ENCODE measurements at regions not wholly inside any gene's neighbourhood (a gene's known extent, or its start where the extent isn't known, plus 50 kb on each side); places are given as distances from the start of the nearest gene placed in this dataset.

GRCh38 chr9:28082671-28083070 is 509.4 kb upstream of the C9orf72 start:
- no peak for TF ChIP-seq EZH2phosphoT487 (IDR thresholded peaks at IDR 0.05; ENCODE audit: borderline replicate concordance)
- TF ChIP-seq, protein P1, sequence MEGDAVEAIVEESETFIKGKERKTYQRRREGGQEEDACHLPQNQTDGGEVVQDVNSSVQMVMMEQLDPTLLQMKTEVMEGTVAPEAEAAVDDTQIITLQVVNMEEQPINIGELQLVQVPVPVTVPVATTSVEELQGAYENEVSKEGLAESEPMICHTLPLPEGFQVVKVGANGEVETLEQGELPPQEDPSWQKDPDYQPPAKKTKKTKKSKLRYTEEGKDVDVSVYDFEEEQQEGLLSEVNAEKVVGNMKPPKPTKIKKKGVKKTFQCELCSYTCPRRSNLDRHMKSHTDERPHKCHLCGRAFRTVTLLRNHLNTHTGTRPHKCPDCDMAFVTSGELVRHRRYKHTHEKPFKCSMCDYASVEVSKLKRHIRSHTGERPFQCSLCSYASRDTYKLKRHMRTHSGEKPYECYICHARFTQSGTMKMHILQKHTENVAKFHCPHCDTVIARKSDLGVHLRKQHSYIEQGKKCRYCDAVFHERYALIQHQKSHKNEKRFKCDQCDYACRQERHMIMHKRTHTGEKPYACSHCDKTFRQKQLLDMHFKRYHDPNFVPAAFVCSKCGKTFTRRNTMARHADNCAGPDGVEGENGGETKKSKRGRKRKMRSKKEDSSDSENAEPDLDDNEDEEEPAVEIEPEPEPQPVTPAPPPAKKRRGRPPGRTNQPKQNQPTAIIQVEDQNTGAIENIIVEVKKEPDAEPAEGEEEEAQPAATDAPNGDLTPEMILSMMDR (conservative IDR thresholded peaks at IDR 0.05; ENCODE audit: low read length): no peak
- Histone ChIP-seq H3K36me3 (ENCODE audit: insufficient read depth, low read length) (no peaks in the 10 kb centered on the region), H3K4me3 (ENCODE audit: low read length, poor library complexity, severe bottlenecking) (no peak overlapping the region), H3K79me2 (ENCODE audit: insufficient read depth, low read length) (no peaks in the 10 kb centered on the region), H4K20me1 (ENCODE audit: insufficient read depth, low read length, poor library complexity, severe bottlenecking) (no peaks in the 10 kb centered on the region), H3K27me3 (ENCODE audit: insufficient read depth, low read length, poor library complexity, severe bottlenecking) (no peaks in the 10 kb centered on the region), H3K4me2 (ENCODE audit: low read depth, low read length, poor library complexity, severe bottlenecking) (no peak overlapping the region), H3K9me2 (replicated peaks; ENCODE audit: low read depth, low read length) (no peaks in the 10 kb centered on the region), H3K9me3 (ENCODE audit: insufficient read depth, low read depth, low read length) (no peaks in the 10 kb centered on the region), H3K4me1 (ENCODE audit: insufficient read depth, low read length, poor library complexity, severe bottlenecking) (no peaks in the 10 kb centered on the region), H2AFZ (ENCODE audit: low read length) (no peak overlapping the region), H3K9ac (ENCODE audit: low read depth, low read length, poor library complexity, severe bottlenecking) (no peak overlapping the region), H3F3A (ENCODE audit: low read depth) (no peaks in the 10 kb centered on the region)

DNA sequence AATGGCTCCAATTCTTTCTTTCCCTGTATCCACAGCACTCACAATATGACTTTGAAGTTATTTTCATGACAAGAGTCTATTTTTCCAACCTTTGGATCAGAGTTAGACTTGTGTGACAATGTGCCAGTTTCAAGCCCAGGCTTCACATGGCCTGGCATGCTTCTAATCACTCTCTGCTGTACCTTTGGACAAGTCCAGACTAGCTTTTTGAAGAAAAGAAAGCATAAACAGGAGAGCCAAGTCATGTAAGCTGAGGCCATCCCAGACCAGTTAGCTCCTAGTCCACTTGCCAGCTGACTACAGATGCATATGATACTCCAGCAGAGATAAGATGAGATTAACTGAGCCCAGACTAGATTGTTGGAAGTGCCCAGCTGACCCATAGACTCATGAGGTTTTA is 513.6 kb upstream of the C9orf72 start:
- H3K79me2 ChIP-seq (ENCODE audit: insufficient read depth, low read length): no peaks in the 10 kb centered on the region
- no peaks in the 10 kb centered on the region for H3K36me3 ChIP-seq (ENCODE audit: insufficient read depth, low read length)
- H3F3A ChIP-seq (ENCODE audit: low read depth): no peaks in the 10 kb centered on the region
- TF ChIP-seq, protein P1 (conservative IDR thresholded peaks at IDR 0.05; ENCODE audit: low read length): no peak
- no peak for TF ChIP-seq EZH2phosphoT487 (IDR thresholded peaks at IDR 0.05; ENCODE audit: borderline replicate concordance)
- H3K9me3 ChIP-seq (ENCODE audit: insufficient read depth, low read depth, low read length): no peaks in the 10 kb centered on the region
- no peak overlapping the region for H3K4me3 ChIP-seq (ENCODE audit: low read length, poor library complexity, severe bottlenecking)
- no peak overlapping the region for H3K9ac ChIP-seq (ENCODE audit: low read depth, low read length, poor library complexity, severe bottlenecking)
- no peak overlapping the region for H3K4me2 ChIP-seq (ENCODE audit: low read depth, low read length, poor library complexity, severe bottlenecking)
- H3K4me1 ChIP-seq (ENCODE audit: insufficient read depth, low read length, poor library complexity, severe bottlenecking): no peaks in the 10 kb centered on the region
- no peak overlapping the region for H2AFZ ChIP-seq (ENCODE audit: low read length)
- H4K20me1 ChIP-seq (ENCODE audit: insufficient read depth, low read length, poor library complexity, severe bottlenecking): no peaks in the 10 kb centered on the region
- H3K27me3 ChIP-seq (ENCODE audit: insufficient read depth, low read length, poor library complexity, severe bottlenecking): no peaks in the 10 kb centered on the region
- no peaks in the 10 kb centered on the region for H3K9me2 ChIP-seq (replicated peaks; ENCODE audit: low read depth, low read length)

GRCh38 chr9:28092981-28093936 is 520.0 kb upstream of the C9orf72 start:
- Histone ChIP-seq H3K36me3 (ENCODE audit: insufficient read depth, low read length) (no peaks in the 10 kb centered on the region), H3K9ac (ENCODE audit: low read depth, low read length, poor library complexity, severe bottlenecking) (no peak overlapping the region), H3F3A (ENCODE audit: low read depth) (no peaks in the 10 kb centered on the region), H3K27me3 (ENCODE audit: insufficient read depth, low read length, poor library complexity, severe bottlenecking) (no peaks in the 10 kb centered on the region), H3K4me1 (ENCODE audit: insufficient read depth, low read length, poor library complexity, severe bottlenecking) (no peaks in the 10 kb centered on the region), H3K9me3 (ENCODE audit: insufficient read depth, low read depth, low read length) (no peaks in the 10 kb centered on the region), H2AFZ (ENCODE audit: low read length) (no peak overlapping the region), H3K4me3 (ENCODE audit: low read length, poor library complexity, severe bottlenecking) (no peak overlapping the region), H3K79me2 (ENCODE audit: insufficient read depth, low read length) (no peaks in the 10 kb centered on the region), H3K9me2 (replicated peaks; ENCODE audit: low read depth, low read length) (no peaks in the 10 kb centered on the region), H3K4me2 (ENCODE audit: low read depth, low read length, poor library complexity, severe bottlenecking) (no peak overlapping the region), H4K20me1 (ENCODE audit: insufficient read depth, low read length, poor library complexity, severe bottlenecking) (no peaks in the 10 kb centered on the region)
- TF ChIP-seq, protein P1 (conservative IDR thresholded peaks at IDR 0.05; ENCODE audit: low read length): no peak
- TF ChIP-seq EZH2phosphoT487 (IDR thresholded peaks at IDR 0.05; ENCODE audit: borderline replicate concordance): no peak

All from Loucy (cell line).